DMS 273 treated with DMSO at 0.1 percent for 48 hours (cell line): ENCODE measurements at regions not wholly inside any gene's neighbourhood (a gene's known extent, or its start where the extent isn't known, plus 50 kb on each side); places are given as distances from the start of the nearest gene placed in this dataset.
"Not testable (repeated sequence)": the region's sequence is repeated elsewhere in the genome, so short reads cannot be mapped to it uniquely, and the experiment has no call there.

Source experiments
- DNase-seq: peaks from one replicate; lab custom pipeline; 2025; lab: John Stamatoyannopoulos, UW

DNA sequence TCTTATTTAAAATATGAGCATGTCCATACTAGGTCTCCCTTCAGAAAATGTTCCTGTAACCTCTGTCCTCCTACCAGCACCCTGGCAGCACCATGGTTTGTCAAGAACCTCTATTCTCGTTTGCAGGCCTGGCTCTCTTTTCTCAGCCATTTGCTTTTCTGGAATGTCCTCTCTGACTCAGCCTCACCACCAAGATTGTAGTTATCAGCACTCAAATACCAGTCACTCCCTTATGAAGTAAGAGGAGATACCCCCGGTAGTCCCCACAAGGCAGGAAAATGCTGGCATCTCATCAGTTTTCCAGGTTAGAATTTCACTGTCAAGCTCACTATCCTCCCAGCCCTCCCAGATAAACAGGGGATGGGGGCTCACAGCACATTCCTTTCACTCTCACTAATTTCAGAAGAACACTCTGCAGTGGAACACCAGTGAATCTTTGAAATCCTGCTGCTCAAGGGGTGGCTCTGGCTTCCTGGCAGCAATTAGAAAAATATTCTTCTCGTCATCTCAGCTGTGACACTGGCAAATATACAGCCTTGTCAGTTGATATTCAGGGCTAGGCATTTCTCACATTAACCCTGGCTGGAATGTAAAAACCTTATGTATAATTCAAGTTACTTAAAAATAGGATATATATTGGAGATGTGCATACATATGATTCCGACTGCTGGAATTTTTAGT lies 129.2 kb downstream of the TBX18 start:
- no peak for DNase-seq

DNA sequence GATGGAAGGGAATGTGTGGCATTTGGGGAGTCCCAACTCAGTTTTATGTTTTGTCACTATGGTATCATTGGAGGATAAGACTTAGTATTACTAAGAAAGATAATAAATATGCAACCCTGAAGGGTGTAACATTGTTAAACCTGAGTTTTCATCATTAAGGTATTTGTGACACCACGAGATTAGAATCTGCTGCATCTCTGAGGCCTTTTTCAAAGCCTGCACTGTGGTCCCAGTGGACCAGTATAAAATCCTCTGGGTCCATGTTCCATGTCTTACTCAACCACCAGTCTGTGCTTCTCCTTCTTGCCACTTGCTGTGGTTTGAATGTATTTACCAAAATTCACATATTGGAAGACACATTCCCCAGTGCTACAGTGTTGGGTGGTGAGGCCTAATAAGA lies 130.6 kb downstream of the TBX18 start:
- DNase-seq = no peak

DNA sequence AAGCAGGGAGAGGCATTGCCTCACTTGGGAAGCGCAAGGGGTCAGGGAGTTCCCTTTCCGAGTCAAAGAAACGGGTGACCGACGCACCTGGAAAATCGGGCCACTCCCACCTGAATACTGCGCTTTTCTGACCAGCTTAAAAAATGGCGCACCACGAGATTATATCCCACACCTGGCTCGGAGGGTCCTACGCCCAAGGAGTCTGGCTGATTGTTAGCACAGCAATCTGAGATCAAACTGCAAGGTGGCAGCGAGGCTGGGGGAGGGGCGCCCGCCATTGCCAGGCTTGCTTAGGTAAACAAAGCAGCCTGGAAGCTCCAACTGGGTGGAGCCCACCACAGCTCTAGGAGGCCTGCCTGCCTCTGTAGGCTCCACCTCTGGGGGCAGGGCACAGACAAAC lies 137.9 kb downstream of the TBX18 start:
- not testable (repeated sequence) for DNase-seq

DNA sequence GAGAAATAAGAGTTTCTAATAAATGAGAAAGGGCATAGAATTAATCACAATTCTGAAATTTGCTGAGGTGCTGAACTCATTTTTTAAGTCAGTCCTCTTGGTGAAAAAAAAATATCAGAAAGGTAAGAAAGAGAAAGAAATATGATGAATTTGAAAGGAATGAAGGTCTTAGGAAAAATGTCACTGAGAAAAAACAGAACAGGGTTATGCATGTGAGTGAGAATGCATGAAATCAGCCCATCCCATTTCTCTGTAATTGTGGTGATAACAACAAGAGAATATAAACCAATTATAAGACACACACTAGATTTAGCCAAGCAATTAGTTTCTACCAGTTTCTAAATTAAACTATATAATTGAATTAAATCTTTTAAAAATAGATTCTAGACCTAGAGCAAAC lies 138.9 kb downstream of the TBX18 start:
- DNase-seq = no peak

DNA sequence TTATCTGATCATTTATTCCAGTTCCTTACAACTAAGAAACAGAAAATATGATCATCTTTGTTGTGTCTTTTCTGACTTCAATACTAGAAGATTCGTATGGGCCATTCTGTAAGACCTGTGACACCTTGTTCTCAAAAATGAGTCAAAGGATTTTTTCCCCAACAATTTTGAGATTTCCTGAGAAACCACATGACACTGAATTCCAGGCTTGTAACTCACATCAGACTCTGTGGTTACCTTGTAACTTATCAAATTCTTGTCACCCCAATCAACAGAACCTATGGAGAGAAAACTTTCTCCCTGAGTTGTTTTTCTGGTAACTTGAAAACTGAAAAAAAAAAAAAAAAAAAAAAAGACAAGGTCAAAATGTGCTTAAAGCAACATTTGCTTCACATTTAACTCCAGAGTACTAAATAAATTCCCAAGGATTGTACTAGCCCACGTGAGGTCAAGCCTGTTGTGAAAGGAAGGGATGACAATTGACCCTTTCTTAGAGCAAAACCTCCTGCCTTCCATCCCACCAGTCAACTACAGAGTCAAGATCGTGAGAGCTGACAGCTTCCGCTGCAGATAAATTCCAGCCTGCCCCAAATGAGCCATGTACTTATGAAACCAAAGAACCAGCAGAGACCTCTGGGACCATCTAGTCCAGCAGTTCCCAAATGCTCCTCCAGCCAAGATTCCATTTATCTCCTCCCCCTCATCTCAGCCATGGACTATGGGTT lies 140.3 kb downstream of the TBX18 start:
- DNase-seq = no peak

DNA sequence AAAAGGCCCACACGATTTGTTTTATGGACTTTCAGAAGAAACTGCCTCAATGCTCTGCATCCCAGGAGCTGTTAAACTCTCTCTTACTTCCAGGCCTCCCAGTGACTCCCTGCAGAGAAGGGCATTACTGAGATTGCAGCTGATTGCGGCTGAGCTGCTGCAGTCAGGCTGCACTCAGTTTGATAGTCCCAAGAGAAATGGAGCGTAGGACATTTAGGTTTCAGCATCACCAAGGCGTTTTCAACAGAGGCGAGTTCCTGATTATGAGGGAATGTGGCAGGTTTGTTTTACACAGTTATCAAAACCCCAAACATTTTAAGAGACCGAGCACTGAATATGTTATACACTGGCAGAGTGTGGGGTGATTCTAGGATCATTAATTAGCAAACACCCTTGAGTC lies 145.6 kb downstream of the TBX18 start:
- no peak for DNase-seq

DNA sequence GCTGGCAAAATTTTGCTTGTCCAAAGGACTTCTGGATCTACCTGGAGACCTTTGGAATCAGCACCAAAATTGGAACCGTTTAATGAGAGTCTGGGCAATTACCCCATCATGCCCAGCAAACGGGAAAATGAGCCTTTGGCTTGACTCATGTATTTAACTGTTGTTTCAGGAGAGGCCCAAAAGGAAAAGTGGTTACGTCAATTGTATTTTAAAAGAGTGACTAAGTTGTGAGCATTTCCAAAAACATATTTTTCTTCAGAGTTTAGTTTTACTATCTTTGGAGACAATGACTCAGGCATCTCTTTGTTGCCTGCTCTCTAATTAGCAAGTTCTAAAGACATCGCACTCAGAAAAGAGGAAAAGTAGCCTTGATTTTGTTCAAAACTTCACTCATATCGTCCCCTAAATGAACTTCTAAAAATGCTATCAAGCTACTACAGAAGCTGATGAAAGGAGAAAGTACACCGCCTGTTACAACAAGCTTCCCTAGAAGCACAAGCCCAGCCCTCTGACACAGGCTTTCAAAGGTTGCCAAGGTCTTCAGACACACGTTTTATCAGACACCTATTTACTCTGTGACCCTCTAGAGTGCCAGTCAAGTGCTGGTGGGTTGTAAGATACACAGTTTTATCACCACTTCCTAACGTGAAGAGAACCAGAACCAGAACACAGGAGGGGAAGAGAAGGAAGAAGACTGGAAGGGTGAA lies 146.2 kb downstream of the TBX18 start:
- no peak for DNase-seq

DNA sequence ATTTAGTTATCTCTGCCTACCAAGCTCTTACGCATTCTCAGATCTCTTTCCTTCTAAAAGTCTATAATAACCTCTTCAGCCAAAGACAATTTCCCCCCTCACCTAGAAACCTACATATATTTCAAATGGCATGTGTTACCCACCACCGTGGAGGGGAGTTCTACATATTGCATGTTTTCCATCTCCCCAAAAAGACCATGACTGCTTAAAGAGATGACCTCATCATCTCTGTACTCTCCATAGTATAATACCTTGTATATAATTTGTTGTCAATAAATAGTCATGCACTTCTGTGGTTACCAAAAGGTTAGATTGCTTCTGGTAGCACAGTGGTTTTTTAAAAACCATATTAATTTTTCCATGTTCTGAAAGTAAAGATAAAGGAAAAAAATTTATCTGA lies 148.4 kb downstream of the TBX18 start:
- DNase-seq = no peak

DNA sequence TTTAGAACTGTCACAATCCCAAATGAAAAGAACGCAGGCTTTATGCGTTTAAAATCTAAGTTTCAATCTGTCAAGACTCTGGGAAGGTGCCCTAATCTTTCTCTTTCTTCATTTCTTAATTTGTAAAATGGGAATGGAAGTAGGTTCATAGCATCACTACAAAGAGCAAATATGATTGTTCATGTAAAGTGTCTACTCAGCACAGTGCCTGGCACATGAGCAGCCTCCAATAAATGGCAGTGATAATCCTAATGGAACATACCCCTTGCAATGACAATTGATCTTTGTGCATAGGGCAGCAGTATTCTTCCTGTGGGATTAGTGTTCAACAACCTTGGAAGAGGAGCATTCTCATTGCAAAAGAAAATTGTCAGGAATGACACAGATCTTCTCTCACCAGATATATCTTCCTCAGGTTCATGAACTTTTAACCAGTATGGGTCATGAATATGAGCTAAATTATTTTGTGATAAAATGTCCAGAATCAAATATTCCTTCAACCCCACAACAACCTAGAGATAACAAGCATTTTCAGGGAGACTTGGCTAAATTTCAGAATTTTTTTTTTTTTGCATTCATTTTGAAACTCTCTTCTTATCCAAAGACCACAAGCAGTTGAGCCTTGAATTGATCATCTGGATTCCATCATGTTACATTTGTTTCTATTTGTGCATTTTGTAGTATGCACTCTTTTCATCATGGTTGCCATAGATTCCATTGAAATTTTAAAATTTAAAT lies 149.1 kb downstream of the TBX18 start:
- no peak for DNase-seq

DNA sequence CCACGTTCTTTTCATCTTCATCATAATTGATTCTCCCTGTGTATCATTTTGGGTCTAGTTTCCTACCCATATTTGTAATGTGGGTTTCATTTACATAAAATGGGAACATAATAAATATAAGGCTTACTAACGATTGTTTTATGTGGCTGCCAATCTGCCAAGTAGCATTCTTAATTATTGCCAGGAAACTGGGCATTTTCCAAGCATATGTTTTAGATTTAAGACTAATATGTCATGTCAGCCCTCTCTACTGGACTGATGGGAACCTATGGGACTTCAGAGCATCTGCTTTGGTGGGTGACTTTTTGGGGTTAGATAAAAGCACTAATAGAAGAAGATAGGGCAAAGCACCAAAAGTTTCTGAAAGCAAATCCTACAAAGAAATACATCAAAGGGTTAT lies 157.5 kb downstream of the TBX18 start:
- DNase-seq = no peak

DNA sequence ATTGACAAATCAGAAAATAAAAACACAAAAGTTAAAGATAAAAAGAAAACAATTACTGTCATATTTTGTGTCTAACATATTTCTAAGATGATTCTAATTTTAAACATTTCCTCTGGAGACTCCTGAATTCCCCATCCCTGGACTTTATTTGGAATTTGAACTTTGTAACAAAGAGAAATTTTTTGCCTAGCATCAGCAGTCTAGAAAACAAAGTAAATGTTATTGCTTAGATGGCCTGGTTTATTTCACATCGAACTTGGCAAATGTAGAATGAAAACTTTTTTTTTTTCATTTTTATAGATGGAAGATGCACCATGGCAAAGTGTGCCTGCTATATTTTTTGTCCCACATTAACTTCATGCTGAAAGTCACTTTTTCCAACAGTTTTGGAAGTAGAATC lies 159.1 kb downstream of the TBX18 start:
- no peak for DNase-seq

DNA sequence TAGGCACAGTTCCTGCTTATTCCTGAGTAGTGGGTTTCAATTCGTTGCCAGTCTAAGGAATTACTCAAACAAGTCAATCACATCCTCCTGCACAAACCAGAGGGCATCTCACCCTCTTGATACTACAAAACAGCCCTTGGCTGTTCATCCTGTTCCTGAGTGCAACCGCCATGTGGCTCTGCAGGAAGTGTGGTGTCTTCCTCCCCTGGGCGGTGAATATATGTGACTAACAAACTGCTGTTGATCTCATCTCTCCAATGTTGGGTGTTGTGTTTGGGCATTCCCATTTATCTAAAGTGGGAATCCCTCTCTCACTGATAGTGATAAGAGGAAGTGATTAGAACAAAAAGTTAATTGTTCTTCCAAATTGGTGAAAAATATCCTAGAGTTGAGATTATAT lies 163.0 kb downstream of the TBX18 start:
- no peak for DNase-seq

DNA sequence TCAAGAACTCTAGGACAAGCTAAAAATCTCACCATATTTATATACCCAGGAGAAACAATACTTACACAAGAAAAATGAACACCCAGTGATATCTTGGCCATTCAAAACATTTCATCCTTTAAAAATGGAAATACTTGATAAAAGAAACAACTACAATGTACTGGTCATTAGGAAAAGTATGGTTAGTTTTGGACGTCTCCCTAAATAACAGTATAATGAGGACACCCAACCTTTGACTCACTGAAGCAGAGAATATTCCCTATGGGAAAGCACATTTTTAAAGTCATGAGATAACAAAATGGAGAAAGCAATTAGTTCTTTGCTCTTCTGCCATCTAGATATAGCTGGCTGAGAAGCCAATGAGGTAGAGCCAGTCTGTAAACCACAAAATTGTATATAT lies 164.4 kb downstream of the TBX18 start:
- DNase-seq = no peak

DNA sequence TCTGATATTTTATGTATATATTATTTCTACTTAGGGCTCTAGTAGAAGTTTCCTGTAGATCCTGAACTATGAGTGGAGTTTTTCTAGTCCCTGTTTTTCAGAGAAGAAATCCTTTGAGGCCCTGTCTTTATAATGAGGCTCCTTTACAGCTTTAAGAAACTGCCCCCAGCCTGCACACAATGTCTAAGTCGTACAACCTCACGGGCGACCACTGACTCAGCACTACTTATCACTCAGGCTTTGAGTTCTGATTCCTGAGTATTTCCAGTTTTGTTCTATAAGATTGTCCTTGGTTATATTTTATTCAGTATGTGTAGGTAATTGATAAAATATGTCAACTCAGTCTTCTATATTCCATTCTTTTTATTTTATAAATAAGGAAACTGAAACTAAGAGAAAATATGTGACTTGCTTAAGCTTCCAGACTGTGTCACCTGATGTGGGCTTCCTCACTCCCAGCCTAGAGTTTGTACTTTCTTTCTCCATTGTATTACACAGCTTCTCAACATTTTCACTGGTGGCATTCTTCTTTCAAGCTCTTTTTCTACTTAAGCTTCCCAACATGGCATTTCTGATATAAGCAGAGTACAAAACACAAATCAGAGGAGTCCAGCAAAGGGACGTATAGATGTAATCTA lies 167.0 kb downstream of the TBX18 start:
- DNase-seq = no peak

DNA sequence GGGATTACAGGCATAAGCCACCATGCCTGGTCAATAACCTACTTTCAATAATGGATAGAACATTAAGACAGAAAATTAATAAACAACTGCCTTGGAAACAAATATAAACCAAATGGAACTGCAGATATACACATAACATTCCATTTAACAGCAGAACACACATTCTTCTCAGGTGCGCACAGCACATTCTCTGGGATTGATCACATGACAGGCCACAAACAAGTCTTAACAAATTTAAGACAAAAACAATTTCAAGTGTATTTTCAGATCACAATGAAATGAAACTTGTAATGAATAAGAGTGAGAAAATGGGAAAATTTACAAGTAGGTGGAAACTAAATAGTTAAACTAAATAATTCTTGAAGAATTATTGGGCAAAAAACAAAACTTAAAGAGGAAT lies 167.9 kb downstream of the TBX18 start:
- DNase-seq = no peak

DNA sequence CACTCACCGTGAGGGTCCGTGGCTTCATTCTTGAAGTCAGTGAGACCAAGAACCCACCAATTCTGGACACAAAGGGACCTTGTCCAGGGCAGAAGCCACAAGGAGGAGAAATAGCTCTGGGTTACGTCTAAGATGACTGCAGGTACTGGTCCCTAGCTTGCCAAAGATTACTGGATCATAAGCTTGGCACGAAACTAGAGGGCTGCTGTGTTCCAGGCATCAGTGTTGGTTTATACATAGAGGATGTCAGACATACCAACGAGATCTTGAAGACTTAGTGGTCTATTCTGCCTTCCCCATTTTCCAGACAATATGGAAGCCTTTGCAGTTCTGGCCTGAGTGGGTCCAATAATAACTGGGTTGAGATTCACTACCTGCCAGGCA lies 175.7 kb downstream of the TBX18 start:
- no peak for DNase-seq

DNA sequence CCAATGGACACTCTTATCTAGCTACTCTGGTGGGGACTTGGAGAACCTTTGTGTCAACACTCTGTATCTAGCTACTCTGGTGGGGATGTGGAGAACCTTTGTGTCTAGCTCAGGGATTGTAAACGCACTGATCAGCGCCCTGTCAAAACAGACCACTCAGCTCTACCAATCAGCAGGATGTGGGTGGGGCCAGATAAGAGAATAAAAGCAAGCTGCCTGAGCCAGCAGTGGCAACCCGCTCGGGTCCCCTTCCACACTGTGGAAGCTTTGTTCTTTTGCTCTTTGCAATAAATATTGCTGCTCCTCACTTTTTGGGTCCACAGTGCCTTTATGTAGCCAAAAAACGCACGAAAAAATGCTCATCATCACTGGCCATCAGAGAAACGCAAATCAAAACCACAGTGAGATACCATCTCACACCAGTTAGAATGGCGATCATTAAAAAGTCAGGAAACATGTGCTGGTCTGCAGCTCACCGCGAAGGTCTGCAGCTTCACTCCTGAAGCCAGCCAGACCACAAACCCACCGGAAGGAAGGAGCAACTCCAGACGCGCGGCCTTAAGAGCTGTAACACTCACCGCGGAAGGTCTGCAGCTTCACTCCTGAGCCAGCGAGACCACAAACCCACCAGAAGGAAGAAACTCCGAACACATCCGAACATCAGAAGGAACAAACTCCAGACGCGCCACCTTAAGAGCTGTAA lies 176.3 kb downstream of the TBX18 start:
- not testable (repeated sequence) for DNase-seq

DNA sequence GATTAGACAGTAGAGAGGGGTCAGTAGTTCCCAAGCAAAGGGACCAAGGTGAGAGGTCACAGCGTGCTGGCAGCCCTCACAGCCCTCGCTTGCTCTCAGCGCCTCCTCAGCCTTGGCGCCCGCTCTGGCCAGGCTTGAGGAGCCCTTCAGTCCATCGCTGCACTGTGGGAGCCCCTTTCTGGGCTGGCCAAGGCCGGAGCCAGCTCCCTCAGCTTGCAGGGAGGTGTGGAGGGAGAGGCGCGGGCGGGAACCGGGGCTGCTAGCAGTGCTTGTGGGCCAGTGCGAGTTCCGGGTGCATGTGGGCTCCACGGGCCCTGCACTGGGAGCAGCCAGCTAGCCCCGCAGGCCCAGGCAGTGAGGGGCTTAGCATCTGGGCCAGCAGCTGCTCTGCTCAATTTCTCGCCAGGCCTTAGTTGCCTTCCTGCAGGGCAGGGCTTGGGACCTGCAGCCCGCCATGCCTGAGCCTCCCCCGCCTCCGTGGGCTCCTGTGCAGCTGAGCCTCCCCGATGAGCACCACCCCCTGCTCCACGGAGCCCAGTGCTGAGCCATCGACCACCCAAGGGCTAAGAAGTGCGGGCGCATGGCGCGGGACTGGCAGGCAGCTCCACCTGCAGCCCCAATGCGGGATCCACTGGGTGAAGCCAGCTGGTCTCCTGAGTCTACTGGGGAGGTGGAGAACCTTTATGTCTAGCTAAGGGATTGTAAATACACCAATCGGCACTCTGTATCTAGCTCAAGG lies 177.0 kb downstream of the TBX18 start:
- not testable (repeated sequence) for DNase-seq

DNA sequence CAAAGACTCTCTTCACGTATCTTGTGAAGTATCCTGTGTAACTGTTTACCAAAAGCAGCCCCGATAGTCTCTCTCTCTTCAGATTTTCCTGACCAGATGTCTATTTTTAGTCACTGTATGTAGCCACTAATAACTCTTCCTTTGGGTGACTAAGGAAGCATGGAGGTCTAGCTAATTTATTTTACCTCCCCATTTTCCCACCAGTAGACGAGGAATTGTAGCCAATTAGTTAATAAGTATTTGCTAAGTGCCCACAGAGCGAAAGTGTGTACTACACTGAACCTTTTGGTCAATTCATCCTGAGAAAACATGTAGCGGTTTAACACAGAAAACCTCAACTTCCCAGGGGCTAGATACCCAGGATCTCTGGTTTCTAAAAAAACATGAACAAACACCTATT lies 180.6 kb downstream of the TBX18 start:
- no peak for DNase-seq

DNA sequence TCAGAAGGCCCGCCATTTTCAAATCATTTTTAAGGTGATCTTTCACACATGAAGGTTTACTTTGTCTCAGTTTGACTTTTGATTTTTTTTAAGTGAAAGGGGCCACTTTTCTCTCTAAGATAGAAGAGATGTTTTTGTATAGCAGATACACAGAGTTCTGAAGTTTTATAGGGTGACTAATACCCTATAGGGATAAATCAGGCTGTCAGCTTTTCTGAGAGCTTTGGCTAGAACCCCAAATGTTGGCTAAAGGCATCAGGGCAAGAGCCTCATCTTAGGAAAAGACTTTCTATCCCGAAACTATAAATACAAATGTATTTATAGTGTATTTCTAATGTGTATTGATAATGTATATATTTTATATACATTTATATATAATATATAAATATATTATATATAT lies 181.4 kb downstream of the TBX18 start:
- DNase-seq = no peak
